Central memory CD8-positive, alpha-beta T cell (primary cell): ENCODE measurements at regions not wholly inside any gene's neighbourhood (a gene's known extent, or its start where the extent isn't known, plus 50 kb on each side); places are given as distances from the start of the nearest gene placed in this dataset.

Experiments
- ATAC-seq: fragments of 150-1000 bp; cut with Tn5 transposase; replicated peaks from 2 replicates; pipeline ENCODE4 v1.10.0; 2022; ENCODE audit warnings: mild to moderate bottlenecking, moderate FRiP score, moderate number of reproducible peaks; ENCODE audit not compliant: poor library complexity, severe bottlenecking; ENCODE audit errors: extremely low read depth
- DNase-seq, 2 donors: peaks; one replicate each; pipeline ENCODE4 v3.0.0; 2021; ENCODE audit warnings: low spot score in 2 of 2
- H3K27ac Mint-ChIP-seq: one replicate; pipeline ENCODE4 v1.8.0; 2022; ENCODE audit warnings: low read depth, mild to moderate bottlenecking, moderate library complexity, mixed read lengths
- H3K27me3 Mint-ChIP-seq: one replicate; pipeline ENCODE4 v1.8.0; 2022; ENCODE audit warnings: mixed read lengths
- H3K36me3 Mint-ChIP-seq: one replicate; pipeline ENCODE4 v1.8.0; 2022; ENCODE audit warnings: mild to moderate bottlenecking, moderate library complexity, mixed read lengths; ENCODE audit not compliant: insufficient read depth
- H3K4me1 Mint-ChIP-seq: one replicate; pipeline ENCODE4 v1.8.0; 2022; ENCODE audit warnings: mixed read lengths
- H3K4me3 Mint-ChIP-seq: one replicate; pipeline ENCODE4 v1.8.0; 2022; ENCODE audit warnings: mild to moderate bottlenecking, moderate library complexity, mixed read lengths
- H3K9me3 Mint-ChIP-seq: one replicate; pipeline ENCODE4 v1.8.0; 2022; ENCODE audit warnings: mixed read lengths

DNA sequence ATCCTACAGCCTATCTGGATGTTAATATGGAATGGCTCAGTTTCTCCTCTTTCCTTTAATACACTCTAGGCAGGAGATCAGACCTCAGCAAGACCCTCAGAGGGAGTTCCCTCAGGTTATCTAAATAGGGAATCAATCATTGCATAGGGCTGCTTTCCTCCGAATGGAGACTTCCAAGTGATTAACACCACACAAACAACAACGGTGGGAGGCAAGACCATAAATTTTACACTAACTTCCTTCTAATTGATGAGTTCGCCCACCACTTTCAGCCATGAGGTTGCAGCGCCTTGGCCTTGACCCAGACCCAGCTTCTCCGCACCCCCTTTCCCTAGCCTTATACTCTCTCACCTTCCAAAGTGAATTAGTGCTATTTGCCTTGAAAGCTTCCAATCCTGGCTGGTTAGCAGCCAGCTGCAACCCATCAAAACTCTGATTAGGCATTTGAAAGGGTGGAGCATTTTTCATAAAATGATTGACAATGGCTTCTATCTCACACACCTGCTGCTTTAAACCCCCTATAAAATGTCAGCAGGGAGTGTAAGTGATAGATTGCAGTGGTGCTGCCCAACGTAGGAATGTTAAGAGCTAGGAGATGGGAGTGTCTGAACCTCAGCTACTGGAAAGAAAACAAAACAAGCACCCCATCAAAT lies 534.9 kb upstream of the USP24 start:
- H3K27me3 Mint-ChIP-seq = peaks cover 21% of the 10 kb centered on the region
- no peak overlapping the region for H3K4me3 Mint-ChIP-seq
- peaks cover 3% of the 10 kb centered on the region for H3K36me3 Mint-ChIP-seq
- no peaks in the 10 kb centered on the region for H3K4me1 Mint-ChIP-seq
- no peak overlapping the region for H3K27ac Mint-ChIP-seq
- DNase-seq (no peak), ATAC-seq (no peak)
- peaks cover 8% of the 10 kb centered on the region for H3K9me3 Mint-ChIP-seq

DNA sequence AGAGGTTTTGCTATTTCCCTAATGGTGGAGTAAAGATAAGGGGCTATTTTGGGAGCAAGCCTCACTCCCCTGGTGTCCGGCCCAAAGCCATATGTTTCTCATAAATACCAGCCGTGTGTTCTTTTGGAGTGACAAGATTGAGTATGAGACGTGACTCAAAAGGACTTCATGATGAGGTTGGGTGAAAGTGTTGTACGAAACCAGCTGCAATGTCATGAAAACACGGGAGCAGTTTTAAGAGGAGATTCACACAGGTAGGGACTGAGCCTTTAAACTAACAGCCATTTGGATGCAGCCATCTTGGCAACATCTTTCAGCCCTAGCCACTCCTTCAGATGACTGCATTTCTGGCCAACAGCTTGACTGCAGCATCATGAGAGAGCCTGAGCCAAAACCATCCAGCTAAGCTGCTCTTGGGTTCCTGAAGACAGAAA lies 532.3 kb upstream of the USP24 start:
- no peak for ATAC-seq
- H3K27ac Mint-ChIP-seq = no peak overlapping the region
- peaks cover 20% of the 10 kb centered on the region for H3K27me3 Mint-ChIP-seq
- DNase-seq = no peak
- peaks cover 8% of the 10 kb centered on the region for H3K9me3 Mint-ChIP-seq
- peaks cover 3% of the 10 kb centered on the region for H3K36me3 Mint-ChIP-seq
- no peaks in the 10 kb centered on the region for H3K4me1 Mint-ChIP-seq
- H3K4me3 Mint-ChIP-seq = no peak overlapping the region

DNA sequence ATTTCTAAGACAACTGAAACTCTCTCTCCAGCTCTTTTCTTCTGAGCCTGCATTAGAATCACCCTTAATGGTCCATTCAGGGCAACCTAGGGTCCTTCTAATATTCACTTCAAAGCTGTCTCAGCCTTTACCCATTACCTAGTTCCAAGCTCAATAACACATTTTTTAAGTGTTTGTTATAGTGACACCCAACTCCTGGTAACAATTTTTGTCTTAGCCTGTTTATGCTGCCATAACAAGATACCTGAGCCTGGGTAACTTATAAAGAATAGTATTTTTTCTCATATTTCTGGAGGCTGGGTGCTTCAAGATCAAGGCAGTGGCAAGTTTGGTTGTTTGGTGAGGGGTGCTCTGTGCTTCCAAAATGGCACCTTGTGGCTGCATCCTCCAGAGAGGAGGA lies 531.5 kb upstream of the USP24 start:
- Mint-ChIP-seq H3K36me3 (peaks cover 3% of the 10 kb centered on the region), H3K9me3 (peaks cover 8% of the 10 kb centered on the region), H3K4me1 (no peaks in the 10 kb centered on the region), H3K4me3 (no peak overlapping the region), H3K27me3 (peaks cover 20% of the 10 kb centered on the region), H3K27ac (no peak overlapping the region)
- ATAC-seq = no peak
- DNase-seq = no peak

DNA sequence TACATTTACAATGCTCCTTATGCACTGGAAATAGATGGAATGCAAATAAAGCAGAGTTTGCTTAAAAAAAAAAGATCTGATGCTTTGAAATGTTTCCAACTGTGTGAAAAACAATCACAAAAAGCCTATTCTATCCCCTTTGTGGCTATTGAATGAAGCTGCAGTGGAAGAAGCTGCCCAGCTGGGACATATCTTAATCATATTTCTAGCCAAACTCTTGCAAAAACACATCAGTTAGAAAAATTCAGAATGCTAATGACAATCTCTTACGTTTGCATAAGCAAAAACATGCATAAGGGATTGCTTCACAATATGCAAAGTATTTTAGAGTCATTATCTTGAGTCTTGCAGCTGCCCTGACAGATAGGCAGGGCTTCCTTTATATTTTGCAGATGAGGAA lies 526.4 kb upstream of the USP24 start:
- H3K4me1 Mint-ChIP-seq = no peaks in the 10 kb centered on the region
- peaks cover 10% of the 10 kb centered on the region for H3K27me3 Mint-ChIP-seq
- ATAC-seq (no peak), DNase-seq (no peak)
- H3K27ac Mint-ChIP-seq = no peak overlapping the region
- H3K9me3 Mint-ChIP-seq = peaks cover 5% of the 10 kb centered on the region
- H3K36me3 Mint-ChIP-seq = peaks cover under 1% of the 10 kb centered on the region
- H3K4me3 Mint-ChIP-seq = no peak overlapping the region

DNA sequence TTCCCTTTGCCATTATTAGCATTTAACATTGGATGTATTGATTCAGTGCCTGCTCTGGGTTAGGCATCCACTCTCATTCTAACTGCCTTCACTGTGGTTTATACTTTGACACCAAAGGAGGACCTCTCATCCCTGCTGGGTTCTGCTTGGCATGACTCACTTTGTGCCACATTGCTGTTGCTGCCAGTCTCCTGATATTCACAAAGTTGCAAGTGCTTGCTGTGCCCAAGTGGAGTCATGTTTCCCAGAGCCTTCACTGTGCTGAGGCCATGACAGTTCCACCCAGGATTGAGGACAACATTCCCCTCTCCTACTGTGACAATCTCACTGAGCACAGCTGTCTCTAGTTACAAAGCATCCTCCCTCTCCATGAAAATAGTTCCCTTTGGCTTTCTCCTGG lies 519.9 kb upstream of the USP24 start:
- no peaks in the 10 kb centered on the region for H3K36me3 Mint-ChIP-seq
- H3K27ac Mint-ChIP-seq = no peak overlapping the region
- no peak for DNase-seq
- no peak overlapping the region for H3K4me3 Mint-ChIP-seq
- no peak for ATAC-seq
- peaks cover 17% of the 10 kb centered on the region for H3K27me3 Mint-ChIP-seq
- H3K4me1 Mint-ChIP-seq = no peaks in the 10 kb centered on the region
- H3K9me3 Mint-ChIP-seq = peaks cover 4% of the 10 kb centered on the region

DNA sequence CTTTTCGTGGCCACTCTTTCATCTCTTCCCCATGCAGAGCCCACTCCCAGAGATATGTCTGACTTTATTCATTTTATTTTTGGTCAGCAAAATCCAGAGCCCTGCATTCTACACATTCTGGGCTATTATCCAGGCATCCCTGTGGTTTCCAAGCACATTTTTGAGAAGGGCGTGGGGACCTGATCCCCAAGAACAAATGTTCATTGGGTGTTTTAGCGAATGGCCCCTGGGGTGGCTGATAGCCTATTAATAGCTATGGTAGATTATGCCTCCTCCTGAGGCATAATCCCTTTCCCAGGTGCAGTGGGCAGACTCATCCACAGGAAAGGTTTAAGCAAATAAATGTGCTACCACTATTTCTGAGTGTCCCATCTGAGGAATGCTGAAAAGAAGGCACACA lies 511.8 kb upstream of the USP24 start:
- peaks cover 15% of the 10 kb centered on the region for H3K27me3 Mint-ChIP-seq
- DNase-seq (no peak), ATAC-seq (no peak)
- no peaks in the 10 kb centered on the region for H3K36me3 Mint-ChIP-seq
- no peaks in the 10 kb centered on the region for H3K9me3 Mint-ChIP-seq
- H3K4me3 Mint-ChIP-seq = no peak overlapping the region
- H3K4me1 Mint-ChIP-seq = no peaks in the 10 kb centered on the region
- H3K27ac Mint-ChIP-seq = no peak overlapping the region

DNA sequence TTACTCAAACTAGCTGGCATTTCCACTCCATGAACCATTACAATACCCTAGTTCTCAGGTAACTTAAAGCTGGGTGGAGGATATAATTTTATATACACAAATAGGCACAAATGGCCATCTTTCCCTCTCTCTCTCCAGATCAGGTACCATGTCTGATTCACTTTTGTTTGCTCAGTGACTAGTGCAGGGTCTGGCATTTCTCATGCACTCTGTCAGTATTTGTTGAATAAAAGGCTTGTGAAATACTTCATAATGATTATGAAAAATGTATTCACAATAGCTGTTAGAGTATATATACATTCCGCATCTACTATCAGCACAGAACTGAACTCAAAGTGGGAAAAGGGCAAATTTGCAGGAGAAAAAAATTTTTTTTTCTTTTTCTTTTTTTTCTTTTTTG lies 510.2 kb upstream of the USP24 start:
- no peak for ATAC-seq
- Mint-ChIP-seq H3K27ac (no peak overlapping the region), H3K36me3 (no peaks in the 10 kb centered on the region), H3K27me3 (peaks cover 15% of the 10 kb centered on the region), H3K4me3 (no peak overlapping the region), H3K4me1 (no peaks in the 10 kb centered on the region), H3K9me3 (no peaks in the 10 kb centered on the region)
- no peak for DNase-seq

DNA sequence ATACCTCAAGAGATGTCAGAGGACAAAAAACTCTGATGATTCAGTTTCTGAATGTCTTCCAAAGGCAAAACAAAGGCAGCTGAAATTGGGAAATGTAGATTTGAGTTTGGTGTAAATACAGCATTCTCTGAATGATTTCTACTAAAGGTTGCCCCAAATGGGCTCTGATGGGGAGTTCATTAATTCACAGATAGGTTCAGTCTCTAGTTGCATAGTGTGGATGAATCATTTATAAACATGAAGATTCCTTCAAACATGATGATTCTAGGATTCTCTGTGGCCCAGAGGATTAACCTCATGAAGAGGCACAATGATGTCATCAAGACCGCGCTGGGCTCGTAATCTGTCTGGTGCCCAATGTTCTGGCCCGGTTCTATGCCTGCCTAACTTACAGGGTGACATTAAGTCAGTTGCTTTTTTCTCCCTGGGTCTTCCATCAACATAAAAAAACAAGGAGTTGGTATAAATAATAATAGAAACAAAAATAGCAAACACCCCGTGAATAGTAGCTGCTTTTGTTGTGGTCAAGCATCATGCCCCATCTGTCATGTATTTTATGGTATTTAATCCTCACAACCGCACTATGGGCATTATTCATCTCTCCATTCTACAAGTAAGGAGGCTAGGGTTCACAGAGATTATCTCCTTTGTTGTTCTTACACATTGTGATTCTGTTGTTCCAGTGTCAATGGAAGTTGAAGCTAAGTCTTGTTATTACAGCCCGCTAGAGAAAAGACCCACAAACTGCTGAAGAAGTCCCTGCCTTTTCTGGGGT lies 509.6 kb upstream of the USP24 start:
- ATAC-seq (no peak), DNase-seq (no peak)
- Mint-ChIP-seq H3K9me3 (no peaks in the 10 kb centered on the region), H3K4me1 (no peaks in the 10 kb centered on the region), H3K27me3 (peaks cover 15% of the 10 kb centered on the region), H3K36me3 (no peaks in the 10 kb centered on the region), H3K27ac (no peak overlapping the region), H3K4me3 (no peak overlapping the region)

DNA sequence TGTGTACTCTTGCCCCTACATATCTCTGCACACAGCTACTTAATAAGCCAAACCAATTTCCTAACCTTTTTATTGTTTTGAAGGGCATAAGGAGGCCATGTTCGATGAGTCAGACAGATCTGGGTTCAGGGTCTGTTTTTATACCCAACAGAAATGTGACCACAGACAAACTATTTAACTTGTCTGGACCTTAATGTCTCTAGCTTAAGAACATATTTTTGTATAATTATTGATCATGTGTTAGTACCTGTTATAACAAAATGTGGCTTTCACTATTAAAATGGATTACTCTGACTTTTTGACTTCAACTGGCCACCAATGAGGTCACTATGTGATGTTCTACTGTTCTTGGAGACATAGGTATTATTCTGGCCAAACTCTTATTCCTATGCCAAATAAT lies 507.8 kb upstream of the USP24 start:
- ATAC-seq (no peak), DNase-seq (no peak)
- Mint-ChIP-seq H3K4me3 (no peak overlapping the region), H3K4me1 (no peaks in the 10 kb centered on the region), H3K27ac (no peak overlapping the region), H3K36me3 (no peaks in the 10 kb centered on the region), H3K9me3 (no peaks in the 10 kb centered on the region), H3K27me3 (peaks cover 26% of the 10 kb centered on the region)

DNA sequence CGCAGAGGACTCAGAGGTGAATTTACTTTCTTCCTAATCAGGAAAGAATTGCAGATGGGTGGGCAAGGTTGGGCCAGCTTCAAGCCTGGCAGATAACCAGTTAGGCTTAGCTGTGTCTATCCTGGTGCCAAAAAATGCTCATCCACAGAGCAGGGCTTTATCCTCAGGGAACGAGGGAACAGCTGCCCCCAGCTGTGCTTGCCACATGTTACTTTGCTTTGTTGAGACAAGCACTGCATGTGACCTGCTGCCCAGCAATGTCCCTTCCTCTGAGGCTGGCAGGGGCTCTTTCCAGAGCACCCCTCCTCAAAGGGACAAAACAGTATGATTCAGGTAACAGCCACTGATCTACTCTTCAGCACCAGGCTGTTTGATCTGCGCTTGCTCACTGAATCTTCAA lies 505.1 kb upstream of the USP24 start:
- no peaks in the 10 kb centered on the region for H3K9me3 Mint-ChIP-seq
- H3K27me3 Mint-ChIP-seq = peaks cover 22% of the 10 kb centered on the region
- no peaks in the 10 kb centered on the region for H3K4me1 Mint-ChIP-seq
- no peak overlapping the region for H3K27ac Mint-ChIP-seq
- no peak for DNase-seq
- ATAC-seq = no peak
- H3K4me3 Mint-ChIP-seq = no peak overlapping the region
- no peaks in the 10 kb centered on the region for H3K36me3 Mint-ChIP-seq

DNA sequence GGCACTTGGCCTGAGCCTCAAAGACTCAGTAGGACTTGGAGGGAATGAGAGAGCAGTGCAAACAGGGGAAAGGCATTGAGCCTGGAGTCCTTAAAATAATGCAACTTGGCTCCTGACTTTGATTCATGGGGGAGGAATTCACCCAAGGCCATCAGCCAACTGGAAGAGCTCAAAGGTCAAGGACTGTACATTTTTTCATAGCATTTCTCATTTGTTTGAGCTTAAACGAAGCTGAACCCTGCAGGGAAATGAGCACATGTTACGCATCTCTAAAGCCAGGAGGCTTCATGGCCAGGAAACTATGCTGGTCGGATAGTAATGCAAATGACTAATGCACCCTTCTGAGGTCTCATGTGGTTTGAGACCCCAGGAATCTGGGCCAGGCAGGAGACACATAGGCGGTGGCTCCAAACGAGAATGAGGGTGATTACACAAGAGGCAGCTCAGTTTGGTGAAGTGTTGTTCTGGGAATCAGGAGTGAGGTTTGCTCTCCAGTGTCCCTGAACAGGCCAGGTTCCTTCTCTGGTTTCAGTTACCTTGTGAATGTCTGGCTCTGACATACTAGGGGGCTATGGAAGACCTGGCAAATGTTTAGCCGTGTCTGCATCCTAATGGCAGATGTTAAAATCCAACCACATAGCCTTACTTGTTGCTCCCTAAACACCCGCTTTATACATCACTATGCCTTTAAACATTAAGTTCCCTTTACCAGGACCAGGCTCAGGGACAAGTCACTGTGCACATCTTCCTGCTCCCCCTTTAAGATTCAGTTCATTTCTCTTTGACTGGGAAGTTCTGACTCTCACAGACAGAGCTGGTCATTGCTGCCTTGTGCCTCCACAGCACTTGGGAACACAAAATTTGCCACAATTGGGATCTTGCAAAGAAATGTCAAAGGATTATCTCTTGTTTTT lies 503.9 kb upstream of the USP24 start:
- Mint-ChIP-seq H3K27ac (no peak overlapping the region), H3K36me3 (no peaks in the 10 kb centered on the region), H3K4me1 (no peaks in the 10 kb centered on the region), H3K9me3 (no peaks in the 10 kb centered on the region), H3K4me3 (no peak overlapping the region), H3K27me3 (peaks cover 22% of the 10 kb centered on the region)
- no peak for ATAC-seq
- DNase-seq = no peak

DNA sequence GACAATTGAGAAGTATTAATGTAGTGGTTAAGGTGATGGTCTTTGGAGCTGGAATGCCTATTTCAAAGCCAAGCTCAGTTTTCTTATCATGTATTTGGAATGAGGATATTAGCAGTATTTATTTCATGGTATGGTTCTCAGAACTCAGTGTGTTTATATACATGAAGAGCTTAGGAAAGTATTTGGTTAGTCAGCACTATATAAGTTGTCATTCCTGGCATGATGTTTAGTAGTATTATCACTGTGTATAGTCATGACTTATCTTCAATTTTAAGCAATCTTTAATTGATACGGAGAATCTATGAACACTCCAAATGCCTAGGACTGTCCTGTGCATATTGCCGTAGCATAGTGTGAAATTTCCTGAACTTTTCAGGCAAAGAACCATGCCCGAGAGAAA lies 501.9 kb upstream of the USP24 start:
- H3K36me3 Mint-ChIP-seq = no peaks in the 10 kb centered on the region
- peaks cover 22% of the 10 kb centered on the region for H3K27me3 Mint-ChIP-seq
- no peak for ATAC-seq
- H3K4me3 Mint-ChIP-seq = no peak overlapping the region
- no peaks in the 10 kb centered on the region for H3K4me1 Mint-ChIP-seq
- H3K27ac Mint-ChIP-seq = no peak overlapping the region
- DNase-seq = no peak
- H3K9me3 Mint-ChIP-seq = no peaks in the 10 kb centered on the region
